GM12878 (cell line): ENCODE measurements at regions not wholly inside any gene's neighbourhood (a gene's known extent, or its start where the extent isn't known, plus 50 kb on each side); places are given as distances from the start of the nearest gene placed in this dataset.

Experiments used
- ATAC-seq: fragments of 200-7000 bp; cut with Tn5 transposase; 3 replicates; pipeline ENCODE4 v1.9.1; 2020; ENCODE audit warnings: mild to moderate bottlenecking, moderate library complexity
- BruUV-seq: library from RNA; stranded (reverse); fragments of 400-500 nt; replicated peaks from 2 replicates; lab custom pipeline; 2021; lab: Mats Ljungman, UMichigan
- CTCF ChIA-PET: fragments of 300-600 bp; sonication (Branson Sonifier 250); formaldehyde crosslinking; extraction: SDS; loops from one replicate; lab custom pipeline; 2021; ENCODE audit warnings: inconsistent platforms; lab: Yijun Ruan, JAX
- POLR2A ChIA-PET: fragments of 350-600 bp; formaldehyde crosslinking; extraction: SDS; loops from one replicate; lab custom pipeline; 2021; ENCODE audit warnings: inconsistent platforms; lab: Charles Lee
- RAD21 ChIA-PET: fragments of 300-600 bp; sonication (Branson Sonifier 250); formaldehyde crosslinking; loops from one replicate; lab custom pipeline; 2023; ENCODE audit warnings: antibody characterized with exemption; ENCODE audit not compliant: unreplicated experiment; lab: Charles Lee
- SMC1A ChIA-PET: fragments of 300-600 bp; sonication (Branson Sonifier 250); formaldehyde crosslinking; loops from one replicate; lab custom pipeline; 2023; ENCODE audit not compliant: unreplicated experiment, uncharacterized antibody; lab: Charles Lee
- DNase-seq: peaks from one replicate; pipeline ENCODE4 v3.0.0-alpha.2; 2011; ENCODE audit warnings: low read depth, low spot score
- FAIRE-seq: peaks from 3 replicates; lab custom pipeline; 2011; peaks lifted over from hg19 to GRCh38; lab: Jason Lieb, UNC
- H2AFZ ChIP-seq: 2 replicates; pipeline ENCODE4 v1.6.0; 2011; ENCODE audit warnings: low read depth, low read length, control low read depth; ENCODE audit not compliant: control insufficient read depth
- H3K27ac ChIP-seq: 2 replicates; pipeline ENCODE4 v1.5.1; 2011; ENCODE audit warnings: control low read depth; ENCODE audit not compliant: control insufficient read depth, insufficient read depth
- H3K27me3 ChIP-seq, 2 experiments: replicated peaks in 1 of 2; 2 replicates each; pipeline versions ENCODE4 v1.6.0 to v1.6.1; 2011; ENCODE audit warnings: low read length in 1 of 2; ENCODE audit not compliant: control insufficient read depth in 2 of 2, insufficient read depth in 2 of 2
- H3K36me3 ChIP-seq, 2 experiments: 2 replicates each; pipeline ENCODE4 v1.5.1; 2011; ENCODE audit warnings: low read length in 1 of 2; ENCODE audit not compliant: control insufficient read depth in 2 of 2, insufficient read depth in 2 of 2
- H3K4me1 ChIP-seq: 2 replicates; pipeline ENCODE4 v1.6.1; 2011; ENCODE audit warnings: mild to moderate bottlenecking, low read length, moderate library complexity, mixed read lengths; ENCODE audit not compliant: control insufficient read depth, insufficient read depth
- H3K4me2 ChIP-seq: 2 replicates; pipeline ENCODE4 v1.6.0; 2011; ENCODE audit warnings: control low read depth; ENCODE audit not compliant: control insufficient read depth, insufficient read depth
- H3K4me3 ChIP-seq: fragments of 200-600 bp; sonication (generic); 2 replicates; pipeline ENCODE4 v1.5.1; 2016
- H3K79me2 ChIP-seq: 2 replicates; pipeline ENCODE4 v1.6.0; 2011; ENCODE audit warnings: low read length; ENCODE audit not compliant: control insufficient read depth, insufficient read depth
- H3K9ac ChIP-seq: 2 replicates; pipeline ENCODE4 v1.8.0; 2011; ENCODE audit warnings: low read length, control low read depth, mixed read lengths; ENCODE audit not compliant: control insufficient read depth, insufficient read depth
- H3K9me3 ChIP-seq: replicated peaks from 3 replicates; pipeline ENCODE4 v1.5.1; 2011; ENCODE audit warnings: mild to moderate bottlenecking, low read length; ENCODE audit not compliant: control insufficient read depth, insufficient read depth
- H4K20me1 ChIP-seq: 2 replicates; pipeline ENCODE4 v1.6.0; 2011; ENCODE audit not compliant: control insufficient read depth, insufficient read depth
- BMI1 ChIP-seq: fragments of 450-650 bp; IDR thresholded peaks from 2 replicates; pipeline ENCODE4 v1.6.1; 2016; ENCODE audit warnings: mild to moderate bottlenecking, moderate library complexity, borderline replicate concordance
- ETV6 ChIP-seq, 2 experiments: fragments of 450-650 bp in 1 of 2; IDR thresholded peaks in 1 of 2; conservative IDR thresholded peaks in 1 of 2; 2 replicates each; pipeline ENCODE4 v1.6.1; 2014; ENCODE audit warnings: antibody characterized with exemption in 1 of 2, borderline replicate concordance in 1 of 2, low read depth in 1 of 2, mild to moderate bottlenecking in 1 of 2, moderate library complexity in 1 of 2
- SMC3 ChIP-seq: IDR thresholded peaks from 2 replicates; pipeline ENCODE4 v1.6.1; 2011; ENCODE audit warnings: low read length, improper control_type of control experiment, borderline replicate concordance
- SRF ChIP-seq, 2 experiments: IDR thresholded peaks; 2 replicates each; pipeline ENCODE4 v1.6.1; 2011; ENCODE audit warnings: low read depth in 2 of 2, low read length in 2 of 2, mild to moderate bottlenecking in 1 of 2, moderate library complexity in 1 of 2
- STAT1 ChIP-seq: fragments of 450-650 bp; conservative IDR thresholded peaks from 2 replicates; pipeline ENCODE4 v1.6.1; 2014; ENCODE audit warnings: antibody characterized with exemption, mild to moderate bottlenecking
- ZBTB4 ChIP-seq: fragments of 450-650 bp; formaldehyde crosslinking; IDR thresholded peaks from 2 replicates; pipeline ENCODE4 v1.4.0; 2022; ENCODE audit warnings: mild to moderate bottlenecking, moderate library complexity
- WGBS: methylation state at CpG from one replicate; pipeline ENCODE4 v1.1.6; 2016; ENCODE audit warnings: low lambda C conversion rate; ENCODE audit not compliant: insufficient replicate concordance, insufficient coverage; ENCODE audit errors: missing lambda C conversion rate; 5-methylcytosine and 5-hydroxymethylcytosine counted together
- in situ Hi-C: fragments of 300-500 bp; cut with MboI; formaldehyde crosslinking; loops from 9 replicates; pipeline ENCODE4 v1.14.3; 2018; ENCODE audit warnings: mixed read lengths
- intact Hi-C: fragments of 100-400 bp; cut with micrococcal nuclease; formaldehyde crosslinking; loops from one replicate; pipeline ENCODE4 v1.14.2; 2022; ENCODE audit not compliant: unreplicated experiment

- TF ChIP-seq ZBTB4 (CRISPR knock-in tag): no peak
- TF ChIP-seq STAT1: no peak
- no peak for TF ChIP-seq SRF (IDR thresholded peaks at IDR 0.05; ENCODE audit: low read depth in 2 of 2, low read length in 2 of 2)
Observed at GRCh38 chr11:25742800-25743199, 589.1 kb upstream of the ANO3 start (continued).

GRCh38 chr11:25755381-25755780 is 576.5 kb upstream of the ANO3 start:
- Histone ChIP-seq H3K27ac (no peak overlapping the region), H2AFZ (no peak overlapping the region), H3K4me1 (no peaks in the 10 kb centered on the region), H4K20me1 (no peaks in the 10 kb centered on the region), H3K27me3 (no peaks in the 10 kb centered on the region), H3K4me3 (no peak overlapping the region), H3K4me2 (no peak overlapping the region), H3K9me3 (no peaks in the 10 kb centered on the region), H3K36me3 (no peaks in the 10 kb centered on the region), H3K79me2 (no peaks in the 10 kb centered on the region)
- BruUV-seq: no TSS peak
- intact Hi-C loops: no loop called here
- RAD21 ChIA-PET: no interaction called here
- no peak for FAIRE-seq
- DNase-seq: no peak
- CTCF ChIA-PET: no interaction called here
- POLR2A ChIA-PET: no interaction called here
- in situ Hi-C loops: no loop called here
- WGBS: 3% methylated on average over 2 of the region's 2 CpGs
- ATAC-seq: no peak
- TF ChIP-seq STAT1 (no peak), SMC3 (no peak), BMI1 (no peak), ETV6 (conservative IDR thresholded peaks at IDR 0.05 in 1 of 2, IDR thresholded peaks at IDR 0.05 in 1 of 2; ENCODE audit: borderline replicate concordance in 1 of 2, low read depth in 1 of 2) (no peak)
- TF ChIP-seq, all 136 proteins: peak for 0
- SMC1A ChIA-PET: no interaction called here
- H3K9ac ChIP-seq: no peak overlapping the region
